ENCODE measurements at regions not wholly inside any gene's neighbourhood (a gene's known extent, or its start where the extent isn't known, plus 50 kb on each side); places are given as distances from the start of the nearest gene placed in this dataset.

- WGBS: 90% methylated on average over 9 of the region's 9 CpGs
- H3K27me3 ChIP-seq (ENCODE audit: control insufficient read depth in 4 of 4, insufficient read depth in 4 of 4, low read length in 3 of 4): no peaks in the 10 kb centered on the region
- no peaks in the 10 kb centered on the region for H3K4me1 ChIP-seq (ENCODE audit: control insufficient read depth in 4 of 4, insufficient read depth in 4 of 4, low read length in 3 of 4)
- no peak overlapping the region for H3K27ac ChIP-seq (ENCODE audit: low read depth in 1 of 2, low read length in 2 of 2)
- TF ChIP-seq REST (IDR thresholded peaks at IDR 0.05): no peak
- TF ChIP-seq EGR1 (IDR thresholded peaks at IDR 0.05; ENCODE audit: low read depth in 2 of 2): no peak
- TF ChIP-seq SP1 (IDR thresholded peaks at IDR 0.05): no peak
- TF ChIP-seq TAF1 (conservative IDR thresholded peaks at IDR 0.05): no peak
- TF ChIP-seq FOXA1 (IDR thresholded peaks at IDR 0.05): no peak
- no peak for TF ChIP-seq HNF4G (IDR thresholded peaks at IDR 0.05)
- no peak for TF ChIP-seq MAX (IDR thresholded peaks at IDR 0.05)
- TF ChIP-seq NR2F2 (IDR thresholded peaks at IDR 0.05): no peak
- TF ChIP-seq ATF3 (IDR thresholded peaks at IDR 0.05): no peak
- no peak for TF ChIP-seq RXRA (IDR thresholded peaks at IDR 0.05)
- TF ChIP-seq GABPA (IDR thresholded peaks at IDR 0.05 in 1 of 2, conservative IDR thresholded peaks at IDR 0.05 in 1 of 2): no peak
- TF ChIP-seq CTCF (IDR thresholded peaks at IDR 0.05; ENCODE audit: low read depth, low read length, missing input control): no peak
- TF ChIP-seq JUND (IDR thresholded peaks at IDR 0.05): no peak
- no peak for TF ChIP-seq RAD21 (IDR thresholded peaks at IDR 0.05)
- TF ChIP-seq HNF4A (conservative IDR thresholded peaks at IDR 0.05): no peak
- no peak overlapping the region for H3K4me3 ChIP-seq (ENCODE audit: low read depth in 1 of 3, low read length in 3 of 3)
- H3K9me3 ChIP-seq (ENCODE audit: control insufficient read depth in 4 of 4, low read length in 3 of 4): no peaks in the 10 kb centered on the region
- no peaks in the 10 kb centered on the region for H3K36me3 ChIP-seq (ENCODE audit: control insufficient read depth in 4 of 4, insufficient read depth in 3 of 4, low read depth in 1 of 4, low read length in 3 of 4)
- no peak for DNase-seq (ENCODE audit: low spot score)
- no peak overlapping the region for H3K9ac ChIP-seq (ENCODE audit: low read depth in 1 of 2, low read length in 2 of 2)
These were observed 193.7 kb upstream of the PDE3A start for GRCh38 chr12:20174528-20175175.

GRCh38 chr12:20175704-20176388 is 192.5 kb upstream of the PDE3A start:
- WGBS: 65% methylated on average over 3 of the region's 3 CpGs
- DNase-seq (ENCODE audit: low spot score): no peak
- no peaks in the 10 kb centered on the region for H3K27me3 ChIP-seq (ENCODE audit: control insufficient read depth in 4 of 4, insufficient read depth in 4 of 4, low read length in 3 of 4)

More at GRCh38 chr12:20175704-20176388, 192.5 kb upstream of the PDE3A start:
- Histone ChIP-seq H3K27ac (ENCODE audit: low read depth in 1 of 2, low read length in 2 of 2) (no peak overlapping the region), H3K9me3 (ENCODE audit: control insufficient read depth in 4 of 4, low read length in 3 of 4) (no peaks in the 10 kb centered on the region), H3K4me1 (ENCODE audit: control insufficient read depth in 4 of 4, insufficient read depth in 4 of 4, low read length in 3 of 4) (no peaks in the 10 kb centered on the region), H3K9ac (ENCODE audit: low read depth in 1 of 2, low read length in 2 of 2) (no peak overlapping the region), H3K4me3 (ENCODE audit: low read depth in 1 of 3, low read length in 3 of 3) (no peak overlapping the region), H3K36me3 (ENCODE audit: control insufficient read depth in 4 of 4, insufficient read depth in 3 of 4, low read depth in 1 of 4, low read length in 3 of 4) (no peaks in the 10 kb centered on the region)
- TF ChIP-seq ATF3 (IDR thresholded peaks at IDR 0.05) (no peak), GABPA (IDR thresholded peaks at IDR 0.05 in 1 of 2, conservative IDR thresholded peaks at IDR 0.05 in 1 of 2) (no peak), JUND (IDR thresholded peaks at IDR 0.05) (no peak), FOXA1 (IDR thresholded peaks at IDR 0.05) (no peak), REST (IDR thresholded peaks at IDR 0.05) (no peak), CTCF (IDR thresholded peaks at IDR 0.05; ENCODE audit: low read depth, low read length, missing input control) (no peak), TAF1 (conservative IDR thresholded peaks at IDR 0.05) (no peak), NR2F2 (IDR thresholded peaks at IDR 0.05) (no peak), SP1 (IDR thresholded peaks at IDR 0.05) (no peak), YY1 (IDR thresholded peaks at IDR 0.05) (no peak)
